Upper lobe of left lung (tissue), 4 donors: ENCODE measurements at regions not wholly inside any gene's neighbourhood (a gene's known extent, or its start where the extent isn't known, plus 50 kb on each side); places are given as distances from the start of the nearest gene placed in this dataset.

Experiments
- CTCF ChIP-seq, 6 experiments: fragments of 450-650 bp in 4 of 6; fragments of 200-600 bp in 2 of 6; sonication (generic) in 2 of 6; IDR thresholded peaks; one replicate each; pipeline ENCODE4 v1.5.1; 2016 to 2019; ENCODE audit warnings: antibody characterized with exemption in 6 of 6
- POLR2A ChIP-seq, 4 donors: fragments of 450-650 bp; IDR thresholded peaks; one replicate each; pipeline ENCODE4 v1.5.1; 2016 to 2017; ENCODE audit warnings: antibody characterized with exemption in 4 of 4, mild to moderate bottlenecking in 2 of 4
- POLR2AphosphoS5 ChIP-seq, 2 donors: sonication (generic); formaldehyde crosslinking; IDR thresholded peaks; one replicate each; pipeline ENCODE4 v1.5.1; 2017; ENCODE audit warnings: antibody characterized with exemption in 2 of 2

GRCh38 chr1:57874418-57874877, 450.6 kb upstream of the DAB1 start:
- TF ChIP-seq CTCF (IDR thresholded peaks at IDR 0.05) (no peak), POLR2AphosphoS5 (IDR thresholded peaks at IDR 0.05) (no peak), POLR2A (IDR thresholded peaks at IDR 0.05) (no peak)
